HG03558 (cell line): ENCODE measurements at regions not wholly inside any gene's neighbourhood (a gene's known extent, or its start where the extent isn't known, plus 50 kb on each side); places are given as distances from the start of the nearest gene placed in this dataset.

Experiments
- ATAC-seq: cut with Tn5 transposase; IDR thresholded peaks from one replicate; pipeline ENCODE4 v1.9.1; 2021; ENCODE audit warnings: moderate number of reproducible peaks; ENCODE audit not compliant: unreplicated experiment; ENCODE audit errors: extremely low read depth

- no peak for ATAC-seq
Observed at GRCh38 chr3:159764490-159765029, 224.1 kb upstream of the IL12A start.

GRCh38 chr3:159765030-159765859 lies 223.4 kb upstream of the IL12A start:
- ATAC-seq: no peak

- ATAC-seq: no peak
Observed at GRCh38 chr3:159765860-159766294, 222.8 kb upstream of the IL12A start.

GRCh38 chr3:159766563-159767185 lies 222.0 kb upstream of the IL12A start:
- no peak for ATAC-seq

GRCh38 chr3:159770998-159771397 lies 217.6 kb upstream of the IL12A start:
- ATAC-seq: no peak

GRCh38 chr3:159771865-159772611 lies 216.6 kb upstream of the IL12A start:
- no peak for ATAC-seq

- no peak for ATAC-seq
Observed at GRCh38 chr3:159773706-159774105, 214.9 kb upstream of the IL12A start.

- ATAC-seq: no peak
Observed at GRCh38 chr3:159775372-159775961, 213.2 kb upstream of the IL12A start.

GRCh38 chr3:159776779-159777178 lies 211.9 kb upstream of the IL12A start:
- ATAC-seq: no peak

- no peak for ATAC-seq
Observed at GRCh38 chr3:159779883-159780282, 208.8 kb upstream of the IL12A start.

- ATAC-seq: no peak
Observed at GRCh38 chr3:159781867-159782266, 206.8 kb upstream of the IL12A start.

- ATAC-seq: no peak
Observed at GRCh38 chr3:159782724-159783421, 205.8 kb upstream of the IL12A start.

GRCh38 chr3:159783780-159784742 lies 204.6 kb upstream of the IL12A start:
- peak; percentile 64 for ATAC-seq

- ATAC-seq: no peak
Observed at GRCh38 chr3:159785273-159785708, 203.3 kb upstream of the IL12A start.

GRCh38 chr3:159786489-159787177 lies 202.0 kb upstream of the IL12A start:
- ATAC-seq: no peak

GRCh38 chr3:159787178-159787574 lies 201.5 kb upstream of the IL12A start:
- no peak for ATAC-seq

GRCh38 chr3:159787794-159788205 lies 200.8 kb upstream of the IL12A start:
- ATAC-seq: no peak

GRCh38 chr3:159788291-159788690 lies 200.3 kb upstream of the IL12A start:
- no peak for ATAC-seq
